DND-41 (cell line): ENCODE measurements at regions not wholly inside any gene's neighbourhood (a gene's known extent, or its start where the extent isn't known, plus 50 kb on each side); places are given as distances from the start of the nearest gene placed in this dataset.

ENCODE experiments used
- ATAC-seq: fragments of 200-7000 bp; cut with Tn5 transposase; 3 replicates; pipeline ENCODE4 v1.9.1; 2021; ENCODE audit warnings: low read depth; ENCODE audit not compliant: insufficient read depth
- DNase-seq: peaks from one replicate; pipeline ENCODE4 v3.0.0-alpha.2; 2020
- H2AFZ ChIP-seq: 2 replicates; pipeline ENCODE4 v1.6.0; 2012; ENCODE audit warnings: low read depth, low read length
- H3K27ac ChIP-seq: 2 replicates; pipeline ENCODE4 v1.5.1; 2012; ENCODE audit warnings: low read length, inconsistent platforms
- H3K27me3 ChIP-seq: fragments of 200-600 bp; sonication (generic); 2 replicates; pipeline ENCODE4 v1.6.0; 2012; ENCODE audit warnings: low read length, mild to moderate bottlenecking, inconsistent platforms; ENCODE audit not compliant: insufficient read depth, poor library complexity
- H3K36me3 ChIP-seq: 2 replicates; pipeline ENCODE4 v1.5.1; 2012; ENCODE audit warnings: low read length, inconsistent platforms; ENCODE audit not compliant: insufficient read depth
- H3K4me1 ChIP-seq: 2 replicates; pipeline ENCODE4 v1.5.1; 2012; ENCODE audit warnings: mild to moderate bottlenecking, low read length; ENCODE audit not compliant: insufficient read depth
- H3K4me2 ChIP-seq: 2 replicates; pipeline ENCODE4 v1.6.0; 2012; ENCODE audit warnings: mild to moderate bottlenecking, moderate library complexity, low read length, inconsistent platforms; ENCODE audit not compliant: insufficient read depth
- H3K4me3 ChIP-seq, 2 experiments: fragments of 200-600 bp in 1 of 2; shearing (Covaris generic) in 1 of 2; 2 replicates each; pipeline ENCODE4 v1.5.1; 2012 to 2016; ENCODE audit warnings: inconsistent platforms in 2 of 2, low read length in 2 of 2, mild to moderate bottlenecking in 2 of 2, low read depth in 1 of 2, moderate library complexity in 1 of 2
- H3K79me2 ChIP-seq: 2 replicates; pipeline ENCODE4 v1.6.0; 2012; ENCODE audit warnings: low read length, inconsistent platforms; ENCODE audit not compliant: insufficient read depth
- H3K9ac ChIP-seq: 2 replicates; pipeline ENCODE4 v1.6.0; 2012; ENCODE audit warnings: low read depth, mild to moderate bottlenecking, inconsistent platforms, low read length, moderate library complexity
- H3K9me3 ChIP-seq: 2 replicates; pipeline ENCODE4 v1.5.1; 2012; ENCODE audit warnings: low read length, moderate library complexity, mild to moderate bottlenecking, inconsistent platforms; ENCODE audit not compliant: insufficient read depth, severe bottlenecking
- H4K20me1 ChIP-seq: 2 replicates; pipeline ENCODE4 v1.6.0; 2012; ENCODE audit warnings: low read length; ENCODE audit not compliant: insufficient read depth
- EZH2 ChIP-seq: IDR thresholded peaks from 3 replicates; pipeline ENCODE4 v1.6.1; 2012; ENCODE audit warnings: borderline replicate concordance, low read depth, mild to moderate bottlenecking, moderate library complexity, low read length, inconsistent platforms; ENCODE audit not compliant: severe bottlenecking
- TF ChIP-seq, protein P1 (sequence below): IDR thresholded peaks from 2 replicates; pipeline ENCODE4 v1.5.1; 2012; ENCODE audit warnings: borderline replicate concordance, low read length, moderate library complexity, mild to moderate bottlenecking; ENCODE audit not compliant: poor library complexity, severe bottlenecking; ENCODE audit errors: extremely low read depth

DNA sequence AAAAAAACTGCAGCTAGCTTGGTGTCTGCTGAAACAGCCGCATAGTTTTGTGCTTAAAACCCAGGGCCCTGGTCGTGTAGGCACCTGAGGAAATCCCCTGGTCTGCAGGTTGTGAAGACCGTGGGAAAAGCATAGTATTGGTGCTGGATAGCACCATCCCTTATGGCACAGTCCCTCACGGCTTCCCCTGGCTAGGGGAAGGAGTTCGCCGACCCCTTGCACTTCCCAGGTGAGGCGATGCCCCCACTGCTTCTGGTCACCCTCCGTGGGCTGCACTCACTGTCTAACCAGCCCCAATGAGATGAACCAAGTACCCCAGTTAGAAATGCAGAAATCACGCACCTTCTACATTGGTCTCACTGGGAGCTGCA is 1105.1 kb downstream of the STPG2 start:
- ATAC-seq (no peak), DNase-seq (no peak)
- H3K27ac ChIP-seq: no peak overlapping the region
- no peak overlapping the region for H3K9ac ChIP-seq
- no peak overlapping the region for H2AFZ ChIP-seq
- H3K9me3 ChIP-seq: no peaks in the 10 kb centered on the region
- H3K79me2 ChIP-seq: no peaks in the 10 kb centered on the region
- no peak overlapping the region for H3K4me2 ChIP-seq
- TF ChIP-seq, protein P1, sequence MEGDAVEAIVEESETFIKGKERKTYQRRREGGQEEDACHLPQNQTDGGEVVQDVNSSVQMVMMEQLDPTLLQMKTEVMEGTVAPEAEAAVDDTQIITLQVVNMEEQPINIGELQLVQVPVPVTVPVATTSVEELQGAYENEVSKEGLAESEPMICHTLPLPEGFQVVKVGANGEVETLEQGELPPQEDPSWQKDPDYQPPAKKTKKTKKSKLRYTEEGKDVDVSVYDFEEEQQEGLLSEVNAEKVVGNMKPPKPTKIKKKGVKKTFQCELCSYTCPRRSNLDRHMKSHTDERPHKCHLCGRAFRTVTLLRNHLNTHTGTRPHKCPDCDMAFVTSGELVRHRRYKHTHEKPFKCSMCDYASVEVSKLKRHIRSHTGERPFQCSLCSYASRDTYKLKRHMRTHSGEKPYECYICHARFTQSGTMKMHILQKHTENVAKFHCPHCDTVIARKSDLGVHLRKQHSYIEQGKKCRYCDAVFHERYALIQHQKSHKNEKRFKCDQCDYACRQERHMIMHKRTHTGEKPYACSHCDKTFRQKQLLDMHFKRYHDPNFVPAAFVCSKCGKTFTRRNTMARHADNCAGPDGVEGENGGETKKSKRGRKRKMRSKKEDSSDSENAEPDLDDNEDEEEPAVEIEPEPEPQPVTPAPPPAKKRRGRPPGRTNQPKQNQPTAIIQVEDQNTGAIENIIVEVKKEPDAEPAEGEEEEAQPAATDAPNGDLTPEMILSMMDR: no peak
- TF ChIP-seq EZH2: no peak
- H3K27me3 ChIP-seq: no peaks in the 10 kb centered on the region
- H3K36me3 ChIP-seq: no peaks in the 10 kb centered on the region
- no peak overlapping the region for H3K4me3 ChIP-seq
- H4K20me1 ChIP-seq: no peaks in the 10 kb centered on the region
- no peaks in the 10 kb centered on the region for H3K4me1 ChIP-seq

DNA sequence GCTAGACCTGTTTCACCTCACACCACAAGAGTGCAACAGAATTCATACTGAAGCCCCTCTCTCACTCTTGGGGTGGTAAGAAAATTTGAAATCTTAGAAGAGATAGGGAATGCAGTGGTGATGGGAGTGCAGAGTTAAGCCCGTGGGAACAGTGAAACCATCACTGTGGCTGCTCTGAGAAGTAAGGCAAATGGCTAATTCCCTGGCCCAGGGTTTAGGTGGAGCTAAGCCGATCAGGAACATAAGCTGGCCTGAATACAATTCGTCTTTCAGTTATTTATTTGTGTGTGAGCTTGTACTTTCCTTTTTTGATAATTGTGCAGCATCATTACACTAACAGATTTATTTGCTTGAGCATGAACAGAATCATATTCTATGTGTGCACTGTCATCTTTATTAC is 1070.6 kb downstream of the STPG2 start:
- peak overlapping the region; percentile 21; the same call in 1 of the 2 replicates for H3K4me2 ChIP-seq
- H3K27me3 ChIP-seq: no peaks in the 10 kb centered on the region
- H4K20me1 ChIP-seq: no peaks in the 10 kb centered on the region
- no peaks in the 10 kb centered on the region for H3K9me3 ChIP-seq
- no peaks in the 10 kb centered on the region for H3K36me3 ChIP-seq
- no peak overlapping the region for H3K27ac ChIP-seq
- DNase-seq (no peak), ATAC-seq (no peak)
- H3K4me1 ChIP-seq: peaks cover 15% of the 10 kb centered on the region
- TF ChIP-seq, protein P1: no peak
- no peak for TF ChIP-seq EZH2
- H3K79me2 ChIP-seq: no peaks in the 10 kb centered on the region
- H3K9ac ChIP-seq: no peak overlapping the region
- no peak overlapping the region for H2AFZ ChIP-seq
- no peak overlapping the region for H3K4me3 ChIP-seq

DNA sequence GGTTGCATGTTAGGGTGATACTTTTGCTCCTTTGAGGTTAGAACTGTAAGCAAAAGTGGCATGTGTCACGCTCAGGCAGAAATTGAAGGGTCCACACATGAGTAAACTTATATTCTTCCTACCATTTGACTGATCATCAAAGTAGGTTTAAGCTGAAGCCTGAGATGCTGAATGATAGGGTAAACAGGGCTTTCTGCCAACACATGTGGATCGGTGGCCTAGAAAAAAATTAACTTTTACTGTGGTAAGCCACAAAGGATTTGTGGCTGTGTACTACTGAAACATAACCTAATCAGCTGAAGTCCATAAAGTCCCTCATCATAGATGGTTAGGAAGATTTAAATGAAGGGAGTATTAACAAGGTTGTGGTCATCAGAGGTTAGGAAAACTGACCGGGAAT is 1070.1 kb downstream of the STPG2 start:
- H2AFZ ChIP-seq: no peak overlapping the region
- TF ChIP-seq EZH2: no peak
- TF ChIP-seq, protein P1: no peak
- H3K9me3 ChIP-seq: no peaks in the 10 kb centered on the region
- no peak overlapping the region for H3K27ac ChIP-seq
- no peak overlapping the region for H3K4me3 ChIP-seq
- ATAC-seq (peak; percentile 93), DNase-seq (peak; percentile 69)
- H3K9ac ChIP-seq: no peak overlapping the region
- H3K4me2 ChIP-seq: peak overlapping the region; percentile 21; the same call in 1 of the 2 replicates
- H3K27me3 ChIP-seq: no peaks in the 10 kb centered on the region
- no peaks in the 10 kb centered on the region for H4K20me1 ChIP-seq
- no peaks in the 10 kb centered on the region for H3K36me3 ChIP-seq
- peaks cover 15% of the 10 kb centered on the region for H3K4me1 ChIP-seq
- H3K79me2 ChIP-seq: no peaks in the 10 kb centered on the region

DNA sequence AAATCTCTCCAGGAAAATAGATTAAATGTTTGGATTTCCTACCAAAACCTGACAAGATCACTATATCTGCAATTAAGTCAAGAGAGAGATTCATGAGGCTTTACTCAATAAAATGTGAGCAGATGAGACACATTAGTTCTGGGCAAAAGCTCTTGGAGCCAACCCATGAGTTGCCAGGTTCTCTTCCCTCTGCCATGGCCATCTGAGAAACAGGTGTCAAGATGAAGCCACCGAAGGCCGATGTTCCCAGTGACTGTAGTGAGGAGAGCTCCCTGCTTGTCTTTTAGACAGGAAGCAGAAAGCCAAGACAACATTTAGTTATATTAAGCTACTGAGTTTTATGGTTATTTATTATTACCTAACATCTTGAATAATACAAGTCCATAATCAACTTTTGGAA is 1068.7 kb downstream of the STPG2 start:
- H3K79me2 ChIP-seq: no peaks in the 10 kb centered on the region
- no peak for ATAC-seq
- H3K4me2 ChIP-seq: no peak overlapping the region
- H3K4me1 ChIP-seq: peaks cover 15% of the 10 kb centered on the region
- H3K9ac ChIP-seq: no peak overlapping the region
- H2AFZ ChIP-seq: no peak overlapping the region
- no peak for DNase-seq
- no peak for TF ChIP-seq EZH2
- TF ChIP-seq, protein P1: no peak
- no peaks in the 10 kb centered on the region for H3K9me3 ChIP-seq
- no peak overlapping the region for H3K4me3 ChIP-seq
- no peaks in the 10 kb centered on the region for H3K36me3 ChIP-seq
- no peaks in the 10 kb centered on the region for H3K27me3 ChIP-seq
- H4K20me1 ChIP-seq: no peaks in the 10 kb centered on the region
- H3K27ac ChIP-seq: no peak overlapping the region
